Thyroid gland (tissue), 4 donors: ENCODE measurements at regions not wholly inside any gene's neighbourhood (a gene's known extent, or its start where the extent isn't known, plus 50 kb on each side); places are given as distances from the start of the nearest gene placed in this dataset.

Experiments used
- DNase-seq, 2 donors: peaks; one replicate each; pipeline ENCODE4 v3.0.0-alpha.2; 2019
- H3K27ac ChIP-seq, 3 donors: fragments of 200-600 bp; sonication (generic); 1 replicate in 2 of 3; 2 replicates in 1 of 3; pipeline ENCODE4 v1.5.1; 2016 to 2019; ENCODE audit warnings: mild to moderate bottlenecking in 1 of 3, moderate library complexity in 1 of 3
- H3K27me3 ChIP-seq: fragments of 200-600 bp; sonication (generic); one replicate; pipeline ENCODE4 v1.5.1; 2019
- H3K36me3 ChIP-seq, 2 donors: fragments of 200-600 bp; sonication (generic); one replicate each; pipeline ENCODE4 v1.5.1; 2016 to 2019
- H3K4me1 ChIP-seq, 2 donors: fragments of 200-600 bp; sonication (generic); one replicate each; pipeline ENCODE4 v1.5.1; 2017 to 2019
- H3K4me3 ChIP-seq, 3 donors: fragments of 200-600 bp; sonication (generic); replicated peaks in 1 of 3; 1 replicate in 2 of 3; 2 replicates in 1 of 3; pipeline ENCODE4 v1.5.1; 2016; ENCODE audit warnings: mild to moderate bottlenecking in 1 of 3
- H3K9me3 ChIP-seq: fragments of 200-600 bp; sonication (generic); one replicate; pipeline ENCODE4 v1.5.1; 2017
- POLR2A ChIP-seq, 2 donors: fragments of 450-650 bp; IDR thresholded peaks; one replicate each; pipeline ENCODE4 v1.6.1; 2017; ENCODE audit warnings: antibody characterized with exemption in 2 of 2, mild to moderate bottlenecking in 2 of 2, moderate library complexity in 1 of 2
- WGBS, 2 donors: methylation state at CpG; one replicate each; pipeline ENCODE4 v1.1.5; 2017; 5-methylcytosine and 5-hydroxymethylcytosine counted together
- intact Hi-C: fragments of 100-400 bp; cut with DNase I; formaldehyde crosslinking; loops from one replicate; pipeline ENCODE4 v1.15.1; 2023
- TF ChIP-seq, protein P1 (sequence below), 6 experiments: fragments of 200-600 bp in 3 of 6; fragments of 450-650 bp in 3 of 6; sonication (generic) in 3 of 6; IDR thresholded peaks; one replicate each; pipeline ENCODE4 v1.5.1; 2016 to 2019; ENCODE audit warnings: antibody characterized with exemption in 6 of 6, mild to moderate bottlenecking in 2 of 6, inconsistent platforms in 1 of 6, moderate library complexity in 1 of 6

GRCh38 chr6:147000545-147001488, 203.4 kb upstream of the STXBP5 start:
- Histone ChIP-seq H3K4me3 (no peak overlapping the region), H3K36me3 (no peaks in the 10 kb centered on the region), H3K27me3 (no peaks in the 10 kb centered on the region), H3K27ac (no peak overlapping the region), H3K9me3 (no peaks in the 10 kb centered on the region), H3K4me1 (no peaks in the 10 kb centered on the region)
- WGBS, 2 donors: 37 to 43% methylated on average over 9 of the region's 9 CpGs
- no peak for TF ChIP-seq POLR2A (IDR thresholded peaks at IDR 0.05)
- TF ChIP-seq, protein P1, sequence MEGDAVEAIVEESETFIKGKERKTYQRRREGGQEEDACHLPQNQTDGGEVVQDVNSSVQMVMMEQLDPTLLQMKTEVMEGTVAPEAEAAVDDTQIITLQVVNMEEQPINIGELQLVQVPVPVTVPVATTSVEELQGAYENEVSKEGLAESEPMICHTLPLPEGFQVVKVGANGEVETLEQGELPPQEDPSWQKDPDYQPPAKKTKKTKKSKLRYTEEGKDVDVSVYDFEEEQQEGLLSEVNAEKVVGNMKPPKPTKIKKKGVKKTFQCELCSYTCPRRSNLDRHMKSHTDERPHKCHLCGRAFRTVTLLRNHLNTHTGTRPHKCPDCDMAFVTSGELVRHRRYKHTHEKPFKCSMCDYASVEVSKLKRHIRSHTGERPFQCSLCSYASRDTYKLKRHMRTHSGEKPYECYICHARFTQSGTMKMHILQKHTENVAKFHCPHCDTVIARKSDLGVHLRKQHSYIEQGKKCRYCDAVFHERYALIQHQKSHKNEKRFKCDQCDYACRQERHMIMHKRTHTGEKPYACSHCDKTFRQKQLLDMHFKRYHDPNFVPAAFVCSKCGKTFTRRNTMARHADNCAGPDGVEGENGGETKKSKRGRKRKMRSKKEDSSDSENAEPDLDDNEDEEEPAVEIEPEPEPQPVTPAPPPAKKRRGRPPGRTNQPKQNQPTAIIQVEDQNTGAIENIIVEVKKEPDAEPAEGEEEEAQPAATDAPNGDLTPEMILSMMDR (IDR thresholded peaks at IDR 0.05): no peak
- intact Hi-C loops: no loop called here
- DNase-seq: no peak

- Histone ChIP-seq H3K4me3 (no peak overlapping the region), H3K4me1 (no peaks in the 10 kb centered on the region), H3K9me3 (no peaks in the 10 kb centered on the region), H3K27me3 (no peaks in the 10 kb centered on the region), H3K36me3 (no peaks in the 10 kb centered on the region), H3K27ac (no peak overlapping the region)
- intact Hi-C loops: no loop called here
- no peak for TF ChIP-seq POLR2A (IDR thresholded peaks at IDR 0.05)
- TF ChIP-seq, protein P1 (IDR thresholded peaks at IDR 0.05): no peak
- no peak for DNase-seq
- WGBS, 2 donors: 68 to 82% methylated on average over 1 of the region's 1 CpG
Measured at GRCh38 chr6:147001621-147002020, 202.6 kb upstream of the STXBP5 start.

GRCh38 chr6:147003186-147003585, 201.0 kb upstream of the STXBP5 start:
- Histone ChIP-seq H3K27ac (no peak overlapping the region), H3K4me3 (no peak overlapping the region), H3K36me3 (no peaks in the 10 kb centered on the region), H3K27me3 (no peaks in the 10 kb centered on the region), H3K4me1 (no peaks in the 10 kb centered on the region), H3K9me3 (no peaks in the 10 kb centered on the region)
- no peak for DNase-seq
- intact Hi-C loops: no loop called here
- TF ChIP-seq POLR2A (IDR thresholded peaks at IDR 0.05): no peak
- TF ChIP-seq, protein P1 (IDR thresholded peaks at IDR 0.05): no peak

DNA sequence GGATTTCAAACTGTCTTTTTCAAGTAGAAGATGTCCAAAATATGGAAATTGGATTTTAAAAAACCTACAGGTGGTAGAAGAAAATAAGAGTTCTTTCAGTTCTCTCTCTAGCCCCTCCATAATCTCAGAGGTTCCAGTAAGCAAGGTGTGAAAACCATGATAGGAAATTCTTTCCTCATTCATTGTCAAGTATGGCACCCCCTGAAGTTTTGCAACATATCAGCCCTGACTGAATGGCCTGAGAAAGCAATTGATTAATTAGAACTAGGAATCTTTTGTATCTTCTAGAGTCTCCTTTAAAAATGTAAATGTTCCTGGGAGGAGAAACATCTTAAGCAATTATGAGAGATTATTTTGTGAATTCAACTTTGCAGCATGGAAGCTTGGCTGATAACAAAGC, 198.7 kb upstream of the STXBP5 start:
- intact Hi-C loops: no loop called here
- DNase-seq: no peak
- Histone ChIP-seq H3K36me3 (no peaks in the 10 kb centered on the region), H3K27ac (no peak overlapping the region), H3K9me3 (no peaks in the 10 kb centered on the region), H3K4me3 (no peak overlapping the region), H3K27me3 (no peaks in the 10 kb centered on the region), H3K4me1 (no peaks in the 10 kb centered on the region)
- no peak for TF ChIP-seq POLR2A (IDR thresholded peaks at IDR 0.05)
- TF ChIP-seq, protein P1 (IDR thresholded peaks at IDR 0.05): no peak

DNA sequence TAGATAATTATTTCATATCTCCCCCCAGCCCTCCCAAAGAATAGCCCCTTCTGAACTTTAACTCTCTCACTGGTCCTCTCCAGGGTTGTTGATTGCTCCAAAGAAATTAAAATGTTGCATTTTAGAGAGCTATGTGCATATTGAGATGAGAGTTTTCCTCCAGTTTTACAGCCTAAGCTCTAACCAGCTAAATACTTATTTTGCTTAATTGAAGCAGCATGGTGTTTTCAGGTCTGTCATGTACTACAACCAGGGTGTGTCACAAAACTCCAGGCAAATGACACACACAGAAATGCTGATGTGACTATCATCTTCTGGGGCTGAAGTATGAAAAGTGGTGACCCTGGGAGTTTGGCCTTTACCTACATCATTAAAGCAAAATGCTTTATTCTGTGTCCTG, 196.8 kb upstream of the STXBP5 start:
- H3K9me3 ChIP-seq: no peaks in the 10 kb centered on the region
- TF ChIP-seq, protein P1 (IDR thresholded peaks at IDR 0.05): no peak
- no peak for TF ChIP-seq POLR2A (IDR thresholded peaks at IDR 0.05)
- H3K4me3 ChIP-seq: no peak overlapping the region
- no peak for DNase-seq
- H3K4me1 ChIP-seq: no peaks in the 10 kb centered on the region
- intact Hi-C loops: no loop called here
- H3K27ac ChIP-seq: no peak overlapping the region
- no peaks in the 10 kb centered on the region for H3K27me3 ChIP-seq
- H3K36me3 ChIP-seq: no peaks in the 10 kb centered on the region
